Thoracic aorta (tissue), 2 donors: ENCODE measurements at regions not wholly inside any gene's neighbourhood (a gene's known extent, or its start where the extent isn't known, plus 50 kb on each side); places are given as distances from the start of the nearest gene placed in this dataset.

Experiments used
- ATAC-seq: fragments of 150-250 bp; one replicate; pipeline ENCODE4 v1.8.0; 2017; ENCODE audit warnings: low read depth; ENCODE audit not compliant: insufficient number of reproducible peaks, low FRiP score
- DNase-seq: peaks from one replicate; pipeline ENCODE4 v3.0.0-alpha.2; 2020; ENCODE audit warnings: low spot score
- H3K27ac ChIP-seq, 2 donors: fragments of 200-600 bp; sonication (generic); 1 replicate in 1 of 2; 2 replicates in 1 of 2; pipeline ENCODE4 v1.5.1; 2016; ENCODE audit warnings: mild to moderate bottlenecking in 2 of 2, moderate library complexity in 2 of 2
- H3K27me3 ChIP-seq: fragments of 200-600 bp; sonication (generic); replicated peaks from 2 replicates; pipeline ENCODE4 v1.6.0; 2016; ENCODE audit warnings: mild to moderate bottlenecking; ENCODE audit not compliant: insufficient read depth
- H3K36me3 ChIP-seq: fragments of 200-600 bp; sonication (generic); one replicate; pipeline ENCODE4 v1.5.1; 2016
- H3K4me1 ChIP-seq, 2 donors: fragments of 200-600 bp; sonication (generic); 1 replicate in 1 of 2; 2 replicates in 1 of 2; pipeline versions ENCODE4 v1.5.1 to v1.6.0; 2016; ENCODE audit warnings: low read depth in 2 of 2, mild to moderate bottlenecking in 1 of 2; ENCODE audit not compliant: control insufficient read depth in 1 of 2
- H3K4me3 ChIP-seq: fragments of 200-600 bp; sonication (generic); 2 replicates; pipeline ENCODE4 v1.5.1; 2016; ENCODE audit warnings: mild to moderate bottlenecking
- H3K9me3 ChIP-seq: fragments of 200-600 bp; sonication (generic); 2 replicates; pipeline ENCODE4 v1.5.1; 2016
- CTCF ChIP-seq: fragments of 200-600 bp; sonication (generic); IDR thresholded peaks from one replicate; pipeline ENCODE4 v1.5.1; 2019; ENCODE audit warnings: antibody characterized with exemption

GRCh38 chr20:61178551-61179071 is 73.5 kb upstream of the CDH4 start:
- TF ChIP-seq CTCF: no peak
- H3K4me1 ChIP-seq: no peaks in the 10 kb centered on the region
- H3K4me3 ChIP-seq: no peak overlapping the region
- DNase-seq (no peak), ATAC-seq (no peak)
- no peaks in the 10 kb centered on the region for H3K27me3 ChIP-seq
- H3K27ac ChIP-seq: no peak overlapping the region
- H3K36me3 ChIP-seq: no peaks in the 10 kb centered on the region
- no peaks in the 10 kb centered on the region for H3K9me3 ChIP-seq

DNA sequence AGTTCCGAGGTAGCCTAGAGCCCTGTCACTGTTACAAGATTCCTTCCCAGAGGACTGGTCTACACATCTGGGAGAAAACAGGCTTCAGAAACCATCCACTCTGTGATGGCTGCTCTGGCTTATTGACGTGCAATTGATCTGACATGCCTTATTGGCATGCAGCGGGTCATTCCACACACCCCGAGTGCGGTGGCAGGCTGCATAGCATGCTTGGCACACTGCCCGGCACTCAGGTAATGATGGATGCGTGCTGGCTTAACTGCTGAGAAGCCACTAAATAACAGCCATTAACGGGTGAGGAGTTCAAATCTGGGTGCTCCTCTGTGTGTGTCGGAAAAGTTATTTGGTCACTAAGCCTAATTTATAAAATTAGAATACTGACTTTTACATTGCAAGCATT is 67.9 kb upstream of the CDH4 start:
- Histone ChIP-seq H3K4me1 (no peaks in the 10 kb centered on the region), H3K9me3 (no peaks in the 10 kb centered on the region), H3K27ac (no peak overlapping the region), H3K36me3 (no peaks in the 10 kb centered on the region), H3K27me3 (no peaks in the 10 kb centered on the region), H3K4me3 (no peak overlapping the region)
- no peak for TF ChIP-seq CTCF
- no peak for ATAC-seq
- DNase-seq: no peak

DNA sequence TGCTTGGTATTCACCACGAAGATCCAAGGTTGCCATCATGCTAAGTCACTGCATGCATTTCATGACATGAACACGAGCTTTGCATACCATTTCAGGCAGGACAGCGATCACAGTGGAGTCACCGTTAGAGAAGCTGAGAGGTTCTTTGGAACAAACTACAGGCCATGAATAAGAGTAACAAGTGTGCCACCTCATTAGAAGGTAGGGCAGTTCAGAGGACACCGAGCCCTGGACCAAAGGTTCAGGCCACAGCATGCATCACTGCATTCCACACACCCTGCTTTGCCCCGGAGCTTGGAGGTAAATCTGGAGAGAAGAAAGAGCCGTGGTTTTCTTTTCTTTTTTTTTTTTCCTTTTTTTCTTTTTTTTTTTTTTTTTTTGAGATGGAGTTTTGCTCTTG is 66.9 kb upstream of the CDH4 start:
- H3K27ac ChIP-seq: no peak overlapping the region
- no peaks in the 10 kb centered on the region for H3K36me3 ChIP-seq
- no peak for DNase-seq
- TF ChIP-seq CTCF: no peak
- H3K9me3 ChIP-seq: no peaks in the 10 kb centered on the region
- no peaks in the 10 kb centered on the region for H3K4me1 ChIP-seq
- no peak overlapping the region for H3K4me3 ChIP-seq
- H3K27me3 ChIP-seq: no peaks in the 10 kb centered on the region
- ATAC-seq: no peak

- ATAC-seq (no peak), DNase-seq (no peak)
- Histone ChIP-seq H3K36me3 (no peaks in the 10 kb centered on the region), H3K4me1 (no peaks in the 10 kb centered on the region), H3K27me3 (no peaks in the 10 kb centered on the region), H3K4me3 (no peak overlapping the region), H3K9me3 (no peaks in the 10 kb centered on the region), H3K27ac (no peak overlapping the region)
- no peak for TF ChIP-seq CTCF
These were observed 66.0 kb upstream of the CDH4 start for GRCh38 chr20:61185841-61186601.

- no peak for TF ChIP-seq CTCF
- no peaks in the 10 kb centered on the region for H3K4me1 ChIP-seq
- ATAC-seq: no peak
- no peak overlapping the region for H3K4me3 ChIP-seq
- H3K9me3 ChIP-seq: no peaks in the 10 kb centered on the region
- no peak for DNase-seq
- H3K27ac ChIP-seq: no peak overlapping the region
- H3K36me3 ChIP-seq: no peaks in the 10 kb centered on the region
- H3K27me3 ChIP-seq: no peaks in the 10 kb centered on the region
These were observed 65.1 kb upstream of the CDH4 start for GRCh38 chr20:61186771-61187472.
